SK-N-SH (cell line): ENCODE measurements at regions not wholly inside any gene's neighbourhood (a gene's known extent, or its start where the extent isn't known, plus 50 kb on each side); places are given as distances from the start of the nearest gene placed in this dataset.

Experiments used
- CTCF ChIA-PET: fragments of 300-600, 350-600 bp; formaldehyde crosslinking; extraction: SDS; loops from one replicate; lab custom pipeline; 2021; lab: Yijun Ruan, JAX
- POLR2A ChIA-PET: fragments of 350-600 bp; sonication (Branson Sonifier 250); formaldehyde crosslinking; extraction: SDS; loops from one replicate; lab custom pipeline; 2020; ENCODE audit warnings: antibody characterized with exemption, inconsistent platforms; lab: Yijun Ruan, JAX
- DNase-seq: peaks from one replicate; pipeline ENCODE4 v3.0.0; 2012
- H2AFZ ChIP-seq: fragments of 200-600 bp; sonication (generic); 2 replicates; pipeline ENCODE4 v1.8.1; 2016; ENCODE audit warnings: antibody characterized with exemption, mild to moderate bottlenecking, low read depth
- H3F3A ChIP-seq: fragments of 200-600 bp; sonication (generic); replicated peaks from 2 replicates; pipeline ENCODE3; 2016; ENCODE audit warnings: antibody characterized with exemption, mild to moderate bottlenecking; ENCODE audit not compliant: insufficient read depth
- H3K27ac ChIP-seq, 2 experiments: fragments of 200-500 bp in 1 of 2; fragments of 200-600 bp in 1 of 2; sonication (Bioruptor generic) in 1 of 2; sonication (generic), shearing (Covaris generic) in 1 of 2; 2 replicates each; pipeline versions ENCODE4 v1.5.1 to v1.6.1; 2014 to 2016; ENCODE audit warnings: low read depth in 2 of 2, inconsistent platforms in 1 of 2, low read length in 1 of 2, mild to moderate bottlenecking in 1 of 2, mixed read lengths in 1 of 2
- H3K27me3 ChIP-seq: fragments of 200-600 bp; sonication (generic), shearing (Covaris generic); 2 replicates; pipeline ENCODE4 v1.6.1; 2016; ENCODE audit warnings: mixed run types; ENCODE audit not compliant: insufficient read depth
- H3K36me3 ChIP-seq, 2 experiments: fragments of 200-500 bp in 1 of 2; fragments of 200-600 bp in 1 of 2; sonication (Bioruptor generic) in 1 of 2; sonication (generic) in 1 of 2; replicated peaks in 1 of 2; 2 replicates each; pipeline versions ENCODE3 to v1.5.1; 2014 to 2016; ENCODE audit warnings: low read length in 1 of 2, mild to moderate bottlenecking in 1 of 2; ENCODE audit not compliant: insufficient read depth in 2 of 2, control insufficient read depth in 1 of 2
- H3K4me1 ChIP-seq, 2 experiments: fragments of 200-500 bp in 1 of 2; fragments of 200-600 bp in 1 of 2; sonication (Bioruptor generic) in 1 of 2; sonication (generic), shearing (Covaris generic) in 1 of 2; 2 replicates each; pipeline versions ENCODE4 v1.5.1 to v1.6.1; 2014 to 2016; ENCODE audit warnings: low read depth in 1 of 2, low read length in 1 of 2, mixed run types in 1 of 2; ENCODE audit not compliant: insufficient read depth in 2 of 2, control insufficient read depth in 1 of 2
- H3K4me2 ChIP-seq: fragments of 200-600 bp; sonication (generic), shearing (Covaris generic); 2 replicates; pipeline ENCODE4 v1.6.1; 2017; ENCODE audit warnings: mixed run types
- H3K4me3 ChIP-seq, 2 experiments: fragments of 200-500 bp in 1 of 2; fragments of 200-600 bp in 1 of 2; sonication (Bioruptor generic) in 1 of 2; sonication (generic), shearing (Covaris generic) in 1 of 2; 2 replicates each; pipeline versions ENCODE4 v1.5.1 to v1.8.1; 2014 to 2016; ENCODE audit warnings: low read depth in 2 of 2, inconsistent platforms in 1 of 2, low read length in 1 of 2, mild to moderate bottlenecking in 1 of 2, mixed read lengths in 1 of 2, moderate library complexity in 1 of 2
- H3K79me2 ChIP-seq: fragments of 200-600 bp; sonication (generic); 2 replicates; pipeline ENCODE4 v1.8.1; 2017; ENCODE audit warnings: mild to moderate bottlenecking; ENCODE audit not compliant: insufficient read depth
- H3K9ac ChIP-seq: fragments of 200-600 bp; sonication (generic); 2 replicates; pipeline ENCODE4 v1.6.1; 2017; ENCODE audit warnings: mixed run types
- H3K9me2 ChIP-seq: fragments of 200-600 bp; sonication (generic); 2 replicates; pipeline ENCODE4 v1.6.1; 2017; ENCODE audit warnings: mixed run types
- H3K9me3 ChIP-seq: fragments of 200-600 bp; sonication (generic); 2 replicates; pipeline ENCODE4 v1.6.1; 2017; ENCODE audit warnings: mixed run types, mild to moderate bottlenecking, moderate library complexity
- H4K20me1 ChIP-seq: fragments of 200-600 bp; sonication (generic); 2 replicates; pipeline ENCODE4 v1.6.1; 2017; ENCODE audit warnings: mild to moderate bottlenecking, mixed run types; ENCODE audit not compliant: insufficient read depth
- CHD2 ChIP-seq: fragments of 150-350 bp; IDR thresholded peaks from 2 replicates; pipeline ENCODE4 v1.6.1; 2018; ENCODE audit warnings: low read length; ENCODE audit not compliant: partially characterized antibody
- EP300 ChIP-seq, 2 experiments: IDR thresholded peaks; 2 replicates each; pipeline versions ENCODE4 v1.4.0 to v1.6.1; 2012; ENCODE audit warnings: borderline replicate concordance in 1 of 2, low read depth in 1 of 2, low read length in 1 of 2
- FOSL2 ChIP-seq: IDR thresholded peaks from 2 replicates; pipeline ENCODE4 v1.4.0; 2012; ENCODE audit warnings: low read depth, mild to moderate bottlenecking, moderate library complexity, borderline replicate concordance
- FOXJ3 ChIP-seq: sonication (generic); formaldehyde crosslinking; IDR thresholded peaks from 2 replicates; pipeline ENCODE4 v1.5.1; 2020; ENCODE audit warnings: mild to moderate bottlenecking, missing genetic modification reagents
- GABPA ChIP-seq: IDR thresholded peaks from 2 replicates; pipeline ENCODE4 v1.4.0; 2012; ENCODE audit warnings: low read depth, mild to moderate bottlenecking
- GATA2 ChIP-seq: sonication (generic); formaldehyde crosslinking; IDR thresholded peaks from 2 replicates; pipeline ENCODE4 v1.5.0; 2020; ENCODE audit warnings: mild to moderate bottlenecking, missing genetic modification reagents
- JUND ChIP-seq: IDR thresholded peaks from 2 replicates; pipeline ENCODE4 v1.4.0; 2012
- MEF2A ChIP-seq: IDR thresholded peaks from 2 replicates; pipeline ENCODE4 v1.4.0; 2012; ENCODE audit warnings: low read depth, borderline replicate concordance
- MXI1 ChIP-seq: IDR thresholded peaks from 2 replicates; pipeline ENCODE4 v1.6.1; 2012; ENCODE audit warnings: mild to moderate bottlenecking, low read depth, low read length, improper control_type of control experiment
- NRF1 ChIP-seq: IDR thresholded peaks from 2 replicates; pipeline ENCODE4 v1.6.1; 2012; ENCODE audit warnings: low read depth, mild to moderate bottlenecking, low read length
- POLR2AphosphoS5 ChIP-seq: IDR thresholded peaks from 2 replicates; pipeline ENCODE4 v1.6.1; 2012; ENCODE audit warnings: low read depth, low read length
- RFX5 ChIP-seq: IDR thresholded peaks from 2 replicates; pipeline ENCODE4 v1.6.1; 2012; ENCODE audit warnings: mild to moderate bottlenecking, improper control_type of control experiment, low read length
- RXRA ChIP-seq: IDR thresholded peaks from 2 replicates; pipeline ENCODE4 v1.4.0; 2012; ENCODE audit warnings: low read depth, mild to moderate bottlenecking, borderline replicate concordance
- SIN3A ChIP-seq: IDR thresholded peaks from 2 replicates; pipeline ENCODE4 v1.6.1; 2012; ENCODE audit warnings: low read depth, mild to moderate bottlenecking, low read length, moderate library complexity, borderline replicate concordance
- TAF1 ChIP-seq: IDR thresholded peaks from 2 replicates; pipeline ENCODE4 v1.6.1; 2012; ENCODE audit warnings: low read depth, mild to moderate bottlenecking, low read length, moderate library complexity, borderline replicate concordance
- TCF12 ChIP-seq: IDR thresholded peaks from 2 replicates; pipeline ENCODE4 v1.4.0; 2012
- TEAD4 ChIP-seq: IDR thresholded peaks from 2 replicates; pipeline ENCODE4 v1.4.0; 2012; ENCODE audit warnings: mild to moderate bottlenecking, borderline replicate concordance; ENCODE audit not compliant: insufficient read depth
- YY1 ChIP-seq: IDR thresholded peaks from 2 replicates; pipeline ENCODE4 v1.4.0; 2012; ENCODE audit warnings: low read depth, mild to moderate bottlenecking
- WGBS: methylation state at CpG from one replicate; pipeline ENCODE4 v1.1.6; 2017; ENCODE audit warnings: low lambda C conversion rate; 5-methylcytosine and 5-hydroxymethylcytosine counted together
- TF ChIP-seq, protein P1 (sequence below): fragments of 150-350 bp; IDR thresholded peaks from 2 replicates; pipeline ENCODE4 v1.6.1; 2017; ENCODE audit warnings: antibody characterized with exemption, low read length, low read depth, borderline replicate concordance
- TF ChIP-seq, protein P2 (sequence below): fragments of 150-350 bp; IDR thresholded peaks from 2 replicates; pipeline ENCODE4 v1.6.1; 2016; ENCODE audit warnings: mild to moderate bottlenecking, low read depth, low read length
- TF ChIP-seq, protein P3 (sequence below): IDR thresholded peaks from 2 replicates; pipeline ENCODE4 v1.4.0; 2012; ENCODE audit warnings: low read depth
- TF ChIP-seq, protein P4 (sequence below): IDR thresholded peaks from 2 replicates; pipeline ENCODE4 v1.4.0; 2012; ENCODE audit warnings: low read depth, borderline replicate concordance

DNA sequence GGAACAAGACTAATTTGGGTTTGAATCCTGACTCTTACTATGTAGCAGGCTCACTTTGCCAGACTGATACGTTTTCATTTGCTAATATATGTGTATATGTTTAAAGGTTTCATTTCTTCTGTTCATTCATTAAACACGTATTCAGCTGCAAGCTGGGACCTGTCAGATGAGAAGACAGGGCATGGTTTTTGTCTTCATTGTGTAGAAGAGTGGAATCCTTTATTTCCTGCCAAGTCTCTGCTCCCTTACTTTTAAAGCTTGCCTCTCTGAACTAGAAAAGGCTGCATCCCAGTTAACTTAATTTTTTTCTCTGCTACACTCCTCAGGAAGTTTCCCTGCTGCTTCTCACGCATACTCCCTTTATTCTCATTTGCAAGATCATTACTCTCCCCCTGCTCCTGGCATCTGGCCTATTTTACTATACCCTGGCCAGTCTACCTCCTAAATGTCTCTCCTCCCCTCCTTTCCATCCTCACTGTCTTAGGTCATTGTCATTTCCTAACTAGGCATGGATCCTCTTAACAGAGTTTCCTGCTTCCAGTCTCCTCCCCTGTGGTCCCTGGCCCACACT, 141.0 kb upstream of the TMTC4 start:
- ChIA-PET CTCF (interaction anchor here (0.6 to 1.6 kb wide), 3 partner anchors 13 to 329 kb away, joined by 3 to 4 read pairs (median 4); no protein-coding TSS in a partner anchor), POLR2A (no interaction called here)
- no peak overlapping the region for H3K4me2 ChIP-seq
- no peak overlapping the region for H3K9ac ChIP-seq
- H3K4me1 ChIP-seq: no peaks in the 10 kb centered on the region; a peak in 2 of 4 replicates
- H3K9me3 ChIP-seq: no peaks in the 10 kb centered on the region
- no peak for DNase-seq
- no peaks in the 10 kb centered on the region for H3K36me3 ChIP-seq
- H3K9me2 ChIP-seq: no peaks in the 10 kb centered on the region
- TF ChIP-seq CHD2 (no peak), RXRA (no peak), MEF2A (no peak), TEAD4 (no peak), GATA2 (CRISPR knock-in tag) (no peak), JUND (no peak), TCF12 (no peak), MXI1 (no peak), FOSL2 (no peak), YY1 (no peak)
- TF ChIP-seq, protein P1, sequence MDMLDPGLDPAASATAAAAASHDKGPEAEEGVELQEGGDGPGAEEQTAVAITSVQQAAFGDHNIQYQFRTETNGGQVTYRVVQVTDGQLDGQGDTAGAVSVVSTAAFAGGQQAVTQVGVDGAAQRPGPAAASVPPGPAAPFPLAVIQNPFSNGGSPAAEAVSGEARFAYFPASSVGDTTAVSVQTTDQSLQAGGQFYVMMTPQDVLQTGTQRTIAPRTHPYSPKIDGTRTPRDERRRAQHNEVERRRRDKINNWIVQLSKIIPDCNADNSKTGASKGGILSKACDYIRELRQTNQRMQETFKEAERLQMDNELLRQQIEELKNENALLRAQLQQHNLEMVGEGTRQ: no peak
- TF ChIP-seq, protein P2, sequence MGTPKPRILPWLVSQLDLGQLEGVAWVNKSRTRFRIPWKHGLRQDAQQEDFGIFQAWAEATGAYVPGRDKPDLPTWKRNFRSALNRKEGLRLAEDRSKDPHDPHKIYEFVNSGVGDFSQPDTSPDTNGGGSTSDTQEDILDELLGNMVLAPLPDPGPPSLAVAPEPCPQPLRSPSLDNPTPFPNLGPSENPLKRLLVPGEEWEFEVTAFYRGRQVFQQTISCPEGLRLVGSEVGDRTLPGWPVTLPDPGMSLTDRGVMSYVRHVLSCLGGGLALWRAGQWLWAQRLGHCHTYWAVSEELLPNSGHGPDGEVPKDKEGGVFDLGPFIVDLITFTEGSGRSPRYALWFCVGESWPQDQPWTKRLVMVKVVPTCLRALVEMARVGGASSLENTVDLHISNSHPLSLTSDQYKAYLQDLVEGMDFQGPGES: no peak
- TF ChIP-seq, protein P3, sequence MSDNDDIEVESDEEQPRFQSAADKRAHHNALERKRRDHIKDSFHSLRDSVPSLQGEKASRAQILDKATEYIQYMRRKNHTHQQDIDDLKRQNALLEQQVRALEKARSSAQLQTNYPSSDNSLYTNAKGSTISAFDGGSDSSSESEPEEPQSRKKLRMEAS: no peak
- H3K79me2 ChIP-seq: no peaks in the 10 kb centered on the region
- H4K20me1 ChIP-seq: no peaks in the 10 kb centered on the region
- no peaks in the 10 kb centered on the region for H3K27me3 ChIP-seq
- no peaks in the 10 kb centered on the region for H3F3A ChIP-seq
- H3K4me3 ChIP-seq: no peak overlapping the region
- H2AFZ ChIP-seq: no peak overlapping the region
- WGBS: 24% methylated on average over 3 of the region's 3 CpGs
- H3K27ac ChIP-seq: no peak overlapping the region

DNA sequence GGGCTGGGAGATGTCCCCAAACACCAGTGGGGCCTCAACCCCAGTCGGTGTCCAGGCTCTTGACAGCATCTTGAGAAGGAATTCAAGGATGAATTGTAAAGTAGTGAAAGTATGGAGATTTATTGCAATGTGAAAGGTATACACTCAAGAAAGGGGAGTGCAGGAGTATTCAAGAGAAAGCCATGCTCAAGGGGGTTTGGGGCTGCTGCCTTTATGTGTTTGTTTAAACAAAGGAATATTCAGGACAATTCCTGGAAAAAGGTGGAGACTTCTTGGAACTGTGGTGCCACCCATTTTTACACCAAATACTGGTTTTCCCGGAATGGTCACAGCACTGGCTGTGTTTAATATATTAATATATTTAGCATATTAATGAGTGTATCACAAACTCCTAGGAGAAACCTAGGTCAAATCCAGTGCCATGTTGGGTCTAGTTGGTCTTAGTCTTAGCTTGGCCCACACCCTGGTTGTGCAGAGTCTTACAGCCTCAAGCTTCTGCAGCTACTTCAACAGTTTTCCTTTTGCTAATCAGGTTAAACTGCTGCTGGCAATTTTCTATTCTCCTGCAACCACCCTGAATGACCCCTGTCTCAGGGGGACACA, 138.5 kb upstream of the TMTC4 start:
- Histone ChIP-seq H3K27ac (no peak overlapping the region), H3K9ac (no peak overlapping the region), H3K27me3 (no peaks in the 10 kb centered on the region), H4K20me1 (no peaks in the 10 kb centered on the region), H3K36me3 (no peaks in the 10 kb centered on the region), H3K9me3 (no peaks in the 10 kb centered on the region), H3F3A (no peaks in the 10 kb centered on the region)
- ChIA-PET CTCF (interaction anchor here (0.6 to 1.2 kb wide), 2 partner anchors 11 to 670 kb away, joined by 3 read pairs; no protein-coding TSS in a partner anchor), POLR2A (no interaction called here)
- WGBS: 32% methylated on average over 2 of the region's 2 CpGs
- TF ChIP-seq CHD2: no peak
- no peak for TF ChIP-seq YY1
- no peak for TF ChIP-seq RXRA
- TF ChIP-seq POLR2AphosphoS5: no peak
- no peak for TF ChIP-seq GABPA
- no peak for TF ChIP-seq EP300 (IDR thresholded peaks at IDR 0.05; ENCODE audit: borderline replicate concordance in 1 of 2, low read depth in 1 of 2, low read length in 1 of 2)
- TF ChIP-seq, protein P2: no peak
- TF ChIP-seq RFX5: no peak
- TF ChIP-seq, protein P4, sequence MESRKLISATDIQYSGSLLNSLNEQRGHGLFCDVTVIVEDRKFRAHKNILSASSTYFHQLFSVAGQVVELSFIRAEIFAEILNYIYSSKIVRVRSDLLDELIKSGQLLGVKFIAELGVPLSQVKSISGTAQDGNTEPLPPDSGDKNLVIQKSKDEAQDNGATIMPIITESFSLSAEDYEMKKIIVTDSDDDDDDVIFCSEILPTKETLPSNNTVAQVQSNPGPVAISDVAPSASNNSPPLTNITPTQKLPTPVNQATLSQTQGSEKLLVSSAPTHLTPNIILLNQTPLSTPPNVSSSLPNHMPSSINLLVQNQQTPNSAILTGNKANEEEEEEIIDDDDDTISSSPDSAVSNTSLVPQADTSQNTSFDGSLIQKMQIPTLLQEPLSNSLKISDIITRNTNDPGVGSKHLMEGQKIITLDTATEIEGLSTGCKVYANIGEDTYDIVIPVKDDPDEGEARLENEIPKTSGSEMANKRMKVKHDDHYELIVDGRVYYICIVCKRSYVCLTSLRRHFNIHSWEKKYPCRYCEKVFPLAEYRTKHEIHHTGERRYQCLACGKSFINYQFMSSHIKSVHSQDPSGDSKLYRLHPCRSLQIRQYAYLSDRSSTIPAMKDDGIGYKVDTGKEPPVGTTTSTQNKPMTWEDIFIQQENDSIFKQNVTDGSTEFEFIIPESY: no peak
- no peak for TF ChIP-seq TAF1
- no peak for TF ChIP-seq NRF1
- TF ChIP-seq FOXJ3: no peak
- no peak for TF ChIP-seq SIN3A
- no peak for TF ChIP-seq GATA2 (CRISPR knock-in tag)
- TF ChIP-seq, all 33 proteins: peak for 0
- no peak overlapping the region for H2AFZ ChIP-seq
- no peak overlapping the region for H3K4me3 ChIP-seq
- H3K79me2 ChIP-seq: no peaks in the 10 kb centered on the region
- DNase-seq: no peak
- H3K4me1 ChIP-seq: no peaks in the 10 kb centered on the region; a peak in 2 of 4 replicates
- no peak overlapping the region for H3K4me2 ChIP-seq
- H3K9me2 ChIP-seq: no peaks in the 10 kb centered on the region
